Left ventricle myocardium inferior (tissue), 1 donor: ENCODE measurements at regions not wholly inside any gene's neighbourhood (a gene's known extent, or its start where the extent isn't known, plus 50 kb on each side); places are given as distances from the start of the nearest gene placed in this dataset.

Experiments
- DNase-seq: peaks from one replicate; pipeline ENCODE4 v3.0.0-alpha.2; 2020
- H3K27ac ChIP-seq: fragments of 200-600 bp; replicated peaks from 2 replicates; pipeline ENCODE4 v1.8.0; 2021
- H3K27me3 ChIP-seq: fragments of 200-600 bp; 2 replicates; pipeline ENCODE4 v1.8.0; 2021; ENCODE audit warnings: low read depth
- H3K36me3 ChIP-seq: fragments of 200-600 bp; 2 replicates; pipeline ENCODE4 v1.8.0; 2021
- H3K4me1 ChIP-seq: fragments of 200-600 bp; 2 replicates; pipeline ENCODE4 v1.8.0; 2021
- H3K4me3 ChIP-seq: fragments of 200-600 bp; 2 replicates; pipeline ENCODE4 v1.8.0; 2021; ENCODE audit warnings: mild to moderate bottlenecking, moderate library complexity
- H3K9me3 ChIP-seq: fragments of 200-600 bp; replicated peaks from 2 replicates; pipeline ENCODE4 v1.8.0; 2021
- CTCF ChIP-seq: fragments of 200-600 bp; IDR thresholded peaks from 2 replicates; pipeline ENCODE4 v1.8.0; 2021; ENCODE audit warnings: antibody characterized with exemption, mild to moderate bottlenecking, borderline replicate concordance
- intact Hi-C: fragments of 100-400 bp; cut with micrococcal nuclease; formaldehyde crosslinking; loops from one replicate; pipeline ENCODE4 v1.11.0; 2022
- donor health status: DM: no; HTN: yes; CAD: no; lungs with severe emphysema.

- no peak for TF ChIP-seq CTCF
- Histone ChIP-seq H3K27ac (no peak overlapping the region), H3K9me3 (no peaks in the 10 kb centered on the region), H3K4me3 (no peak overlapping the region), H3K27me3 (peaks cover 12% of the 10 kb centered on the region), H3K36me3 (no peaks in the 10 kb centered on the region), H3K4me1 (no peaks in the 10 kb centered on the region)
- intact Hi-C loops, result no loop called here
- DNase-seq, result no peak
These were observed 405.9 kb downstream of the ZSWIM6 start for GRCh38 chr5:61737964-61738340.

- H3K9me3 ChIP-seq, result no peaks in the 10 kb centered on the region
- intact Hi-C loops, result no loop called here
- no peak overlapping the region for H3K27ac ChIP-seq
- H3K4me1 ChIP-seq, result no peaks in the 10 kb centered on the region
- no peak overlapping the region for H3K4me3 ChIP-seq
- TF ChIP-seq CTCF, result no peak
- no peak for DNase-seq
- H3K27me3 ChIP-seq, result peaks cover 7% of the 10 kb centered on the region
- H3K36me3 ChIP-seq, result no peaks in the 10 kb centered on the region
These were observed 406.4 kb downstream of the ZSWIM6 start for GRCh38 chr5:61738446-61738845.

- no peak overlapping the region for H3K27ac ChIP-seq
- H3K4me3 ChIP-seq, result no peak overlapping the region
- intact Hi-C loops, result no loop called here
- H3K36me3 ChIP-seq, result no peaks in the 10 kb centered on the region
- no peak for TF ChIP-seq CTCF
- H3K4me1 ChIP-seq, result no peaks in the 10 kb centered on the region
- no peak for DNase-seq
- no peaks in the 10 kb centered on the region for H3K27me3 ChIP-seq
- no peaks in the 10 kb centered on the region for H3K9me3 ChIP-seq
These were observed 412.9 kb downstream of the ZSWIM6 start for GRCh38 chr5:61744690-61745619.

GRCh38 chr5:61746831-61747575 is 414.9 kb downstream of the ZSWIM6 start:
- H3K27me3 ChIP-seq, result no peaks in the 10 kb centered on the region
- H3K27ac ChIP-seq, result no peak overlapping the region
- no peaks in the 10 kb centered on the region for H3K36me3 ChIP-seq
- H3K4me3 ChIP-seq, result no peak overlapping the region
- intact Hi-C loops, result no loop called here
- H3K9me3 ChIP-seq, result no peaks in the 10 kb centered on the region
- no peak for TF ChIP-seq CTCF
- H3K4me1 ChIP-seq, result no peaks in the 10 kb centered on the region
- no peak for DNase-seq

- no peak for DNase-seq
- TF ChIP-seq CTCF, result no peak
- Histone ChIP-seq H3K4me1 (no peaks in the 10 kb centered on the region), H3K4me3 (no peak overlapping the region), H3K9me3 (no peaks in the 10 kb centered on the region), H3K36me3 (no peaks in the 10 kb centered on the region), H3K27ac (no peak overlapping the region), H3K27me3 (no peaks in the 10 kb centered on the region)
- intact Hi-C loops, result no loop called here
These were observed 416.1 kb downstream of the ZSWIM6 start for GRCh38 chr5:61748121-61748520.
